DND-41 (cell line): ENCODE measurements at regions not wholly inside any gene's neighbourhood (a gene's known extent, or its start where the extent isn't known, plus 50 kb on each side); places are given as distances from the start of the nearest gene placed in this dataset.

ENCODE experiments used
- ATAC-seq: fragments of 200-7000 bp; cut with Tn5 transposase; 3 replicates; pipeline ENCODE4 v1.9.1; 2021; ENCODE audit warnings: low read depth; ENCODE audit not compliant: insufficient read depth
- DNase-seq: peaks from one replicate; pipeline ENCODE4 v3.0.0-alpha.2; 2020
- H2AFZ ChIP-seq: 2 replicates; pipeline ENCODE4 v1.6.0; 2012; ENCODE audit warnings: low read depth, low read length
- H3K27ac ChIP-seq: 2 replicates; pipeline ENCODE4 v1.5.1; 2012; ENCODE audit warnings: low read length, inconsistent platforms
- H3K27me3 ChIP-seq: fragments of 200-600 bp; sonication (generic); 2 replicates; pipeline ENCODE4 v1.6.0; 2012; ENCODE audit warnings: low read length, mild to moderate bottlenecking, inconsistent platforms; ENCODE audit not compliant: insufficient read depth, poor library complexity
- H3K36me3 ChIP-seq: 2 replicates; pipeline ENCODE4 v1.5.1; 2012; ENCODE audit warnings: low read length, inconsistent platforms; ENCODE audit not compliant: insufficient read depth
- H3K4me1 ChIP-seq: 2 replicates; pipeline ENCODE4 v1.5.1; 2012; ENCODE audit warnings: mild to moderate bottlenecking, low read length; ENCODE audit not compliant: insufficient read depth
- H3K4me2 ChIP-seq: 2 replicates; pipeline ENCODE4 v1.6.0; 2012; ENCODE audit warnings: mild to moderate bottlenecking, moderate library complexity, low read length, inconsistent platforms; ENCODE audit not compliant: insufficient read depth
- H3K4me3 ChIP-seq, 2 experiments: fragments of 200-600 bp in 1 of 2; shearing (Covaris generic) in 1 of 2; 2 replicates each; pipeline ENCODE4 v1.5.1; 2012 to 2016; ENCODE audit warnings: inconsistent platforms in 2 of 2, low read length in 2 of 2, mild to moderate bottlenecking in 2 of 2, low read depth in 1 of 2, moderate library complexity in 1 of 2
- H3K79me2 ChIP-seq: 2 replicates; pipeline ENCODE4 v1.6.0; 2012; ENCODE audit warnings: low read length, inconsistent platforms; ENCODE audit not compliant: insufficient read depth
- H3K9ac ChIP-seq: 2 replicates; pipeline ENCODE4 v1.6.0; 2012; ENCODE audit warnings: low read depth, mild to moderate bottlenecking, inconsistent platforms, low read length, moderate library complexity
- H3K9me3 ChIP-seq: 2 replicates; pipeline ENCODE4 v1.5.1; 2012; ENCODE audit warnings: low read length, moderate library complexity, mild to moderate bottlenecking, inconsistent platforms; ENCODE audit not compliant: insufficient read depth, severe bottlenecking
- H4K20me1 ChIP-seq: 2 replicates; pipeline ENCODE4 v1.6.0; 2012; ENCODE audit warnings: low read length; ENCODE audit not compliant: insufficient read depth
- CTCF ChIP-seq: IDR thresholded peaks from 2 replicates; pipeline ENCODE4 v1.5.1; 2012; ENCODE audit warnings: borderline replicate concordance, low read length, moderate library complexity, mild to moderate bottlenecking; ENCODE audit not compliant: poor library complexity, severe bottlenecking; ENCODE audit errors: extremely low read depth
- EZH2 ChIP-seq: IDR thresholded peaks from 3 replicates; pipeline ENCODE4 v1.6.1; 2012; ENCODE audit warnings: borderline replicate concordance, low read depth, mild to moderate bottlenecking, moderate library complexity, low read length, inconsistent platforms; ENCODE audit not compliant: severe bottlenecking

GRCh38 chr10:84685047-84685660 lies 356.8 kb downstream of the CCSER2 start:
- Histone ChIP-seq H3K4me3 (no peak overlapping the region), H3K36me3 (no peaks in the 10 kb centered on the region), H4K20me1 (no peaks in the 10 kb centered on the region), H3K9me3 (no peaks in the 10 kb centered on the region), H3K27ac (no peak overlapping the region), H3K79me2 (no peaks in the 10 kb centered on the region), H3K4me2 (no peak overlapping the region), H3K4me1 (no peaks in the 10 kb centered on the region), H3K9ac (no peak overlapping the region), H3K27me3 (no peaks in the 10 kb centered on the region), H2AFZ (no peak overlapping the region)
- no peak for TF ChIP-seq EZH2
- no peak for TF ChIP-seq CTCF
- ATAC-seq (no peak), DNase-seq (no peak)

GRCh38 chr10:84693006-84693405 lies 364.6 kb downstream of the CCSER2 start:
- no peak overlapping the region for H2AFZ ChIP-seq
- H3K36me3 ChIP-seq = no peaks in the 10 kb centered on the region
- H3K9ac ChIP-seq = no peak overlapping the region
- H3K27ac ChIP-seq = no peak overlapping the region
- no peaks in the 10 kb centered on the region for H3K79me2 ChIP-seq
- no peak for TF ChIP-seq CTCF
- no peak for TF ChIP-seq EZH2
- H3K4me3 ChIP-seq = no peak overlapping the region
- H3K4me2 ChIP-seq = no peak overlapping the region
- no peak for DNase-seq
- H3K4me1 ChIP-seq = no peaks in the 10 kb centered on the region
- H3K9me3 ChIP-seq = no peaks in the 10 kb centered on the region
- no peaks in the 10 kb centered on the region for H4K20me1 ChIP-seq
- no peaks in the 10 kb centered on the region for H3K27me3 ChIP-seq
- no peak for ATAC-seq

- ATAC-seq = no peak
- no peak for DNase-seq
- Histone ChIP-seq H3K9me3 (no peaks in the 10 kb centered on the region), H3K79me2 (no peaks in the 10 kb centered on the region), H3K4me3 (no peak overlapping the region), H3K27me3 (peaks cover 3% of the 10 kb centered on the region), H3K9ac (no peak overlapping the region), H3K4me1 (no peaks in the 10 kb centered on the region), H3K27ac (no peak overlapping the region), H4K20me1 (no peaks in the 10 kb centered on the region), H3K36me3 (no peaks in the 10 kb centered on the region), H3K4me2 (no peak overlapping the region), H2AFZ (no peak overlapping the region)
- TF ChIP-seq CTCF (no peak), EZH2 (no peak)
Observed at GRCh38 chr10:84695902-84696301, 367.5 kb downstream of the CCSER2 start.
